LNCaP clone FGC (cell line): ENCODE measurements at regions not wholly inside any gene's neighbourhood (a gene's known extent, or its start where the extent isn't known, plus 50 kb on each side); places are given as distances from the start of the nearest gene placed in this dataset.

Source experiments
- DNase-seq: peaks from one replicate; pipeline ENCODE4 v3.0.0-alpha.2; 2011; ENCODE audit warnings: low read depth
- H3K4me3 ChIP-seq: 2 replicates; pipeline ENCODE4 v1.5.1; 2011; ENCODE audit warnings: mild to moderate bottlenecking, low read depth, low read length, control low read depth
- TF ChIP-seq, protein P1 (sequence below): IDR thresholded peaks from 2 replicates; pipeline ENCODE4 v1.5.1; 2012; ENCODE audit warnings: mild to moderate bottlenecking; ENCODE audit not compliant: control insufficient read depth, insufficient read depth; ENCODE audit errors: extremely low read depth

DNA sequence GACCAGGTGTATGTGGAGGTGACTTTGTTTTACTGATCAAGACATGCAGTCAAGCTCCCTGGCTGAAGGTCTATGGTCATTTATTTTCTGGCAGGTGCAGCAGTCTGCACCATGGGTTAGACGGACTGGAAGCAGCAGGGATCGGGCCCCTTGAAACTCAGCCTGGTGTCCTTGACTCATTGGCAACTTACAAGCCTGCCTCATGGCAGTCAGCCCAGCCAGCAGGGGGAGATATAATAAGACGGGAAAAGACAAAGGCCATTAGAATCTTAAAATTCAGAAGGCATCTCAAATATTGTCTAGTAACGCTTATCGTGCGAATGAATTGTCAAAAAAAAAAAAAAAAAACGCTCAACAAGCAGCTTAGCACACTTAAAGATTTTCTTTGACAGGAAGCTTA is 308.2 kb downstream of the EN1 start:
- TF ChIP-seq, protein P1, sequence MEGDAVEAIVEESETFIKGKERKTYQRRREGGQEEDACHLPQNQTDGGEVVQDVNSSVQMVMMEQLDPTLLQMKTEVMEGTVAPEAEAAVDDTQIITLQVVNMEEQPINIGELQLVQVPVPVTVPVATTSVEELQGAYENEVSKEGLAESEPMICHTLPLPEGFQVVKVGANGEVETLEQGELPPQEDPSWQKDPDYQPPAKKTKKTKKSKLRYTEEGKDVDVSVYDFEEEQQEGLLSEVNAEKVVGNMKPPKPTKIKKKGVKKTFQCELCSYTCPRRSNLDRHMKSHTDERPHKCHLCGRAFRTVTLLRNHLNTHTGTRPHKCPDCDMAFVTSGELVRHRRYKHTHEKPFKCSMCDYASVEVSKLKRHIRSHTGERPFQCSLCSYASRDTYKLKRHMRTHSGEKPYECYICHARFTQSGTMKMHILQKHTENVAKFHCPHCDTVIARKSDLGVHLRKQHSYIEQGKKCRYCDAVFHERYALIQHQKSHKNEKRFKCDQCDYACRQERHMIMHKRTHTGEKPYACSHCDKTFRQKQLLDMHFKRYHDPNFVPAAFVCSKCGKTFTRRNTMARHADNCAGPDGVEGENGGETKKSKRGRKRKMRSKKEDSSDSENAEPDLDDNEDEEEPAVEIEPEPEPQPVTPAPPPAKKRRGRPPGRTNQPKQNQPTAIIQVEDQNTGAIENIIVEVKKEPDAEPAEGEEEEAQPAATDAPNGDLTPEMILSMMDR: peak; percentile 50
- H3K4me3 ChIP-seq: no peak overlapping the region
- DNase-seq: peak; percentile 10

DNA sequence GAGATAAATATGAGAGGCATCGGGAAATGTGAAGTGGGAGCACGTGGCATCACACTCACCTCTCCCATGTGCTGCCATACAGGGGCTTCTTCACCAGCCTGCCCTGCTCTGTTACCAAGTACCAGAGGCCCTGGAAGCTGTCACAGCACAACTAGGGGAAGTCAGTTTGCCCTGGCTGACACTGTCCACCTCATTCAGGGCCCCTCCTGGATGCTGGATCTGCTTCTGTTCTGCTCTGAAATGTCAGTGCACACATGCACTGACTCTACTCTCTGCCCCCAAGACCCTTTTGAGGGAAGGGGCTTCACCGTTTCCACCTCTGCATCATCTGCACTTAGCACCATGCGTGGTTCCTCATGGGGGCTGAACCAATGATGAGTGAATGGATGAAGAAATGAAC is 311.1 kb downstream of the EN1 start:
- H3K4me3 ChIP-seq: no peak overlapping the region
- DNase-seq: no peak
- TF ChIP-seq, protein P1: no peak

DNA sequence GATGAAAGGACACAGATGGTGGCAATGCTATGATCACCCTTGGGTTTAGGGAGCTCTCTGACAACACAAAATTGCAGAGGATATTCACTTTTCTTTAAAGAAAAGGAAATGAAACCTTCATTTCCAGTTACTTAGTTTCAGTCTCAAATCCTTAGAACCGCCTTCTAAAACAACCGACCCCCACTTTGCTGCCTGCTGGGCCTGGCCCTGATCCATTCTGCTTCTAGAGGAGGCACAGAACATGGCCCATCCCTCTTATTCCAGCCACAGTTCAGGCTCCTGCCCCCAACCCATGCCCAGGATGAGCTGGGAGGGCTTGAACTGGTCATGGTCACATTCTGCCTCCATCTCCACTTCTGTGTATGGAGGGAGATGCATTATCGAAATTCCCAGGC is 311.6 kb downstream of the EN1 start:
- no peak for DNase-seq
- H3K4me3 ChIP-seq: no peak overlapping the region
- TF ChIP-seq, protein P1: no peak

DNA sequence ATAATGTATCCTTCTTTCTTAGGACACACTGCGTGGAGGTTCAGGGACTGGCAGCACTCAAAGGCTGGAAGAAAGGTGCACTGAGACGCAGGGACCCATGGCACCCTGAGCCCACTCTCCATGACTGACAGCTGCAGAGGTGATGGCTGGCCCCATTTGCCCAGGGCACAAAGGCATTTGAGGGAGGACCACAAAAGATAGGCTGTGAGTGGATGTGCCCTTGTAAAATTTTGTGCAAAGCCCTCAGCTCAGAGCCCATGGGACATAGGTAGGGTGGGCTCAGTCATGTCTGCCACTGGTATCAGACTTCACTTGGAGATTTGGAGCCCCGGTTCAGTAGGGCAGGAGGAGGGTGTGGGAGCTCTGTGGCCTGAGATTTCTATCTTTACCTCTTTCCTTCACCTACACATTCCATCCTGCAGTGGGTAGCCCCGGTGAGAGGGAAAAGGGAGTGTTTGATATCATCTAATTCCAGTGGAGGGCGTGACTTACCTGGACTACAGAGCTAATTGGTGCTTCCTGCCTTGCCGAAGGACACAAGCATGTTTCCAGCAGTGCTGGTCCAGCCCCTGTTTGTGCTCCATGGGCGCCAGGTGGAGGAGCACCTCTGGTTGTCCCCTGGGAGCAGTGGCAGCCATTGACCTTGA is 312.2 kb downstream of the EN1 start:
- TF ChIP-seq, protein P1: no peak
- no peak overlapping the region for H3K4me3 ChIP-seq

DNA sequence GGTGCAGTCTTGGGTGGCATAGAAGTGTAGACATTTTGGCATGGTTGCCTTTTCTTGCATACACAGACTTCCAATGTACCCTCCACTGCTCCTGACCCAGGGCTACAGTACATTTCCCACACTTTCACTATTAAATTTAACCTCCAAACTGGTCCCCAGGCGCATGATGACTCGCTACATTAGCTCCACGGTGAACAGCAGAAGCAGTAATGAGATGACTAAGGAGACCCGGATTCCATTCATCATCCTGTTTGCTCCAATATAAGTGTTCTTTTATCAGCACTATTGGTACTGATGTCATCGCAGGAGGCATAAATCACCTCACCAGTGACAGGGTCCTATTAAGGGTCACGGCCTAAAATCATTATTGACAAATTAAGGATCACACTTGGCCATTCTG is 316.5 kb downstream of the EN1 start:
- no peak for DNase-seq
- H3K4me3 ChIP-seq: no peak overlapping the region
- TF ChIP-seq, protein P1: no peak

More for the DNA sequence above, 312.2 kb downstream of the EN1 start:
- DNase-seq: no peak

DNA sequence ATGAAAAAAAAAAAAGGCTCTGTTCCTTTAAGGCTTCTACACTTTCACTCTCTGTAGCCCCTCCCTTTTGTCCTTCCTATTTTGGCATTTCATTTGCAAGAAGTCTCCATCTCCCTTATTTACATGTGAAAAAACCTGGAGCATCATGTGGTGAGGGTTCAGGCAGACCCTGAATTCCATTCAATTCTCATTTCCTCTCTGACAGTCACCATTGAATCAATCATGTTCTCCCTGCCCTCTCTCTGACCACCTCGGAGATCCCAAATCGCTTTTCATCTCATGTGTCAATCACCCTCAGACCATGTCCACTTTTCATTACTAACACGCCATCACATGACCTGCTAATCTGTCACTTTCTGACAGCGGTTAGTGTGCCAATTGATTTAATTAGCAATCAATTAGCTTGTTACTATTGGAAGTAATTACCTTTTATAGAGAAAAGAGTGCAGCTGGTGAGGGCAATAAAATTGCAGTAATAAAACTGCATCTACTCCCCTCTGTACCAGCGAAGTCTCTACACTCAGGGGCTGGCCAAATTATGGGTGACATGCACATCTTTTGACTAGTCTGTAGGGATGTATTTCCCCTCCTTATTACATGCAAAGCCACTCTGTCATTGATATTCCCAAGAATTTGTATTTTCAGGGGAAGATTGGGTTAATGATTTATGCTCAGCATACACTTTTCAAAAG is 317.4 kb downstream of the EN1 start:
- no peak for DNase-seq
- no peak overlapping the region for H3K4me3 ChIP-seq
- TF ChIP-seq, protein P1: no peak
